ENCODE measurements at regions not wholly inside any gene's neighbourhood (a gene's known extent, or its start where the extent isn't known, plus 50 kb on each side); places are given as distances from the start of the nearest gene placed in this dataset.

DNA sequence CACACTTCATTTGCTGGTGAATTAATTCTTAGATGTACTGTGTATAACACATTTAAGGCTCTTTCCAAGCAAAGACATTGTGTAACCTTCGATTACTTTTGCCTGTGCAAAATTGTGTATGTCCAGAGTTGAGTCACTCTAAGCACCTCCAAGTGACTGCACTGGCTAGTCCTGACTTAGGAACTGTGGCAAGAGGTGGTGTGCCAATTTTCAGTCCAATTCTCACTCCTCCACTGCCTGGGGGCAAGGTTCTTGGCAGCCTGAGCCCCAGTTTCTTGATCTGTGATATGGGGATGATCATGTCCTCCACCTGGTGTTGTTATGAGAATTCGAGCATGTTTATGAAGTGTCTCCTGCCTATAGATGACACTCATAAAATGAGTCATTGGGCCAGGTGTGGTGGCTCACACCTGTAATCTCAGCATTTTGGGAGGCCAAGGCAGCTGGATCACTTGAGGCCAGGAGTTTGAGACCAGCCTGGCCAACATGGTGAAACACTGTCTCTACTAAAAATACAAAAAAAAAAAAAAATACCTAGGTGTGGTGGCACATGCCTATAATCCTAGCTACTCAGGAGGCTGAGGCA, 105.3 kb upstream of the CDYL start:
- TF ChIP-seq POLR2A (IDR thresholded peaks at IDR 0.05; ENCODE audit: low read depth) (no peak), EP300 (IDR thresholded peaks at IDR 0.05) (no peak), POLR2AphosphoS5 (IDR thresholded peaks at IDR 0.05) (no peak)
- TF ChIP-seq, protein P1, sequence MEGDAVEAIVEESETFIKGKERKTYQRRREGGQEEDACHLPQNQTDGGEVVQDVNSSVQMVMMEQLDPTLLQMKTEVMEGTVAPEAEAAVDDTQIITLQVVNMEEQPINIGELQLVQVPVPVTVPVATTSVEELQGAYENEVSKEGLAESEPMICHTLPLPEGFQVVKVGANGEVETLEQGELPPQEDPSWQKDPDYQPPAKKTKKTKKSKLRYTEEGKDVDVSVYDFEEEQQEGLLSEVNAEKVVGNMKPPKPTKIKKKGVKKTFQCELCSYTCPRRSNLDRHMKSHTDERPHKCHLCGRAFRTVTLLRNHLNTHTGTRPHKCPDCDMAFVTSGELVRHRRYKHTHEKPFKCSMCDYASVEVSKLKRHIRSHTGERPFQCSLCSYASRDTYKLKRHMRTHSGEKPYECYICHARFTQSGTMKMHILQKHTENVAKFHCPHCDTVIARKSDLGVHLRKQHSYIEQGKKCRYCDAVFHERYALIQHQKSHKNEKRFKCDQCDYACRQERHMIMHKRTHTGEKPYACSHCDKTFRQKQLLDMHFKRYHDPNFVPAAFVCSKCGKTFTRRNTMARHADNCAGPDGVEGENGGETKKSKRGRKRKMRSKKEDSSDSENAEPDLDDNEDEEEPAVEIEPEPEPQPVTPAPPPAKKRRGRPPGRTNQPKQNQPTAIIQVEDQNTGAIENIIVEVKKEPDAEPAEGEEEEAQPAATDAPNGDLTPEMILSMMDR (IDR thresholded peaks at IDR 0.05), result no peak
